Esophagus squamous epithelium (tissue), 5 donors: ENCODE measurements at regions not wholly inside any gene's neighbourhood (a gene's known extent, or its start where the extent isn't known, plus 50 kb on each side); places are given as distances from the start of the nearest gene placed in this dataset.

ENCODE experiments used
- DNase-seq: peaks from one replicate; lab custom pipeline; 2025; lab: John Stamatoyannopoulos, UW
- H3K27ac ChIP-seq, 4 donors: fragments of 200-600 bp; sonication (generic); one replicate each; pipeline ENCODE4 v1.5.1; 2016 to 2019; ENCODE audit warnings: mild to moderate bottlenecking in 1 of 4
- H3K27me3 ChIP-seq, 4 donors: fragments of 200-600 bp; sonication (generic); 1 replicate in 3 of 4; 2 replicates in 1 of 4; pipeline versions ENCODE4 v1.5.1 to v1.6.0; 2017 to 2021; ENCODE audit warnings: antibody characterized with exemption in 1 of 4
- H3K36me3 ChIP-seq, 3 donors: fragments of 200-600 bp; sonication (generic); one replicate each; pipeline ENCODE4 v1.5.1; 2016 to 2019
- H3K4me1 ChIP-seq, 3 donors: fragments of 200-600 bp; sonication (generic); one replicate each; pipeline ENCODE4 v1.5.1; 2017 to 2019
- H3K4me3 ChIP-seq, 4 donors: fragments of 200-600 bp; sonication (generic); 1 replicate in 3 of 4; 2 replicates in 1 of 4; pipeline ENCODE4 v1.5.1; 2016 to 2019; ENCODE audit warnings: mild to moderate bottlenecking in 2 of 4, moderate library complexity in 1 of 4
- H3K9me3 ChIP-seq, 3 donors: fragments of 200-600 bp; sonication (generic); one replicate each; pipeline ENCODE4 v1.5.1; 2016 to 2019
- CTCF ChIP-seq, 6 experiments: fragments of 450-650 bp in 4 of 6; fragments of 200-600 bp in 2 of 6; sonication (generic) in 2 of 6; IDR thresholded peaks; one replicate each; pipeline ENCODE4 v1.5.1; 2016 to 2019; ENCODE audit warnings: antibody characterized with exemption in 6 of 6, mild to moderate bottlenecking in 4 of 6, moderate library complexity in 4 of 6
- POLR2A ChIP-seq, 4 donors: fragments of 450-650 bp; IDR thresholded peaks; one replicate each; pipeline ENCODE4 v1.6.1; 2017; ENCODE audit warnings: antibody characterized with exemption in 4 of 4, mild to moderate bottlenecking in 4 of 4, moderate library complexity in 3 of 4
- WGBS, 2 donors: methylation state at CpG; one replicate each; pipeline ENCODE4 v1.1.5; 2018; 5-methylcytosine and 5-hydroxymethylcytosine counted together
- intact Hi-C: fragments of 100-400 bp; cut with DNase I; formaldehyde crosslinking; loops from one replicate; pipeline ENCODE4 v1.15.0; 2022
- donor health status: DM: yes; HTN: yes; CAD: no.

DNA sequence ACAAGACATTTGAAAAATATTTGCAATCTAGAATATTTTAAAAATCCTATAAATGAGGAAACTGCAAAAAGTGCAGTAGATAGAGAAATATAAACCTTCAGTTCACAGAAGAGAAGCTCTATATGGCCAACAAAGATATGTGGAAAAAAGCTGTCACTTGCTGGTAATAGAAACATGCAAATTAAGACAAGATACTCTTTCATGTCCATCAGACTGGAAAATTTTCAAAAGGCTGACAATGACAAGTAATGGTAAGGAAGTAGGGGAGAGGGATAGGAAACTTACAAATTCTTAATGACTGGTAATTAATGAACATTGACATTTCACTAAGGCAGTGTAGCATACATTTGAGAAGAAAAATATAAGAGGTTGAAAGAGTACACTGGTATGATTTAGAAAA, 147.9 kb downstream of the MRPL39 start:
- no peak for DNase-seq
- TF ChIP-seq CTCF (IDR thresholded peaks at IDR 0.05) (no peak), POLR2A (IDR thresholded peaks at IDR 0.05) (no peak)
- H3K36me3 ChIP-seq: no peaks in the 10 kb centered on the region
- H3K27me3 ChIP-seq: no peaks in the 10 kb centered on the region
- peaks cover 0 to 11% (median 0%) of the 10 kb centered on the region in 3 donors for H3K4me1 ChIP-seq
- intact Hi-C loops: no loop called here
- no peaks in the 10 kb centered on the region for H3K9me3 ChIP-seq
- H3K27ac ChIP-seq: no peak overlapping the region
- no peak overlapping the region for H3K4me3 ChIP-seq

GRCh38 chr21:25458484-25458883, 148.8 kb downstream of the MRPL39 start:
- WGBS, 2 donors: 67 to 69% methylated on average over 1 of the region's 1 CpG
- intact Hi-C loops: no loop called here
- peaks cover 0 to 11% (median 0%) of the 10 kb centered on the region in 3 donors for H3K4me1 ChIP-seq
- no peak overlapping the region for H3K27ac ChIP-seq
- H3K36me3 ChIP-seq: no peaks in the 10 kb centered on the region
- no peak for TF ChIP-seq POLR2A (IDR thresholded peaks at IDR 0.05)
- TF ChIP-seq CTCF (IDR thresholded peaks at IDR 0.05): no peak
- H3K27me3 ChIP-seq: no peaks in the 10 kb centered on the region
- no peak overlapping the region for H3K4me3 ChIP-seq
- no peak for DNase-seq
- H3K9me3 ChIP-seq: no peaks in the 10 kb centered on the region

- 80 to 81% methylated on average over 5 of the region's 5 CpGs for WGBS, 2 donors
- H3K4me1 ChIP-seq: peaks cover 0 to 11% (median 0%) of the 10 kb centered on the region in 3 donors
- no peak overlapping the region for H3K4me3 ChIP-seq
- H3K27me3 ChIP-seq: no peaks in the 10 kb centered on the region
- H3K36me3 ChIP-seq: no peaks in the 10 kb centered on the region
- no peak for TF ChIP-seq POLR2A (IDR thresholded peaks at IDR 0.05)
- TF ChIP-seq CTCF (IDR thresholded peaks at IDR 0.05): no peak
- H3K9me3 ChIP-seq: no peaks in the 10 kb centered on the region
- no peak overlapping the region for H3K27ac ChIP-seq
- DNase-seq: no peak
- intact Hi-C loops: no loop called here
These were observed 149.3 kb downstream of the MRPL39 start for GRCh38 chr21:25457946-25458345.

- Histone ChIP-seq H3K4me3 (peak overlapping the region in 1 of 4 donors; percentile 34), H3K4me1 (peaks cover 0 to 11% (median 0%) of the 10 kb centered on the region in 3 donors), H3K36me3 (no peaks in the 10 kb centered on the region), H3K9me3 (no peaks in the 10 kb centered on the region), H3K27me3 (no peaks in the 10 kb centered on the region), H3K27ac (no peak overlapping the region)
- 0% methylated on average over 1 of the region's 1 CpG for WGBS, 2 donors
- TF ChIP-seq POLR2A (IDR thresholded peaks at IDR 0.05) (no peak), CTCF (IDR thresholded peaks at IDR 0.05) (no peak)
- no peak for DNase-seq
- intact Hi-C loops: no loop called here
These were observed 149.9 kb downstream of the MRPL39 start for GRCh38 chr21:25457411-25457810.

DNA sequence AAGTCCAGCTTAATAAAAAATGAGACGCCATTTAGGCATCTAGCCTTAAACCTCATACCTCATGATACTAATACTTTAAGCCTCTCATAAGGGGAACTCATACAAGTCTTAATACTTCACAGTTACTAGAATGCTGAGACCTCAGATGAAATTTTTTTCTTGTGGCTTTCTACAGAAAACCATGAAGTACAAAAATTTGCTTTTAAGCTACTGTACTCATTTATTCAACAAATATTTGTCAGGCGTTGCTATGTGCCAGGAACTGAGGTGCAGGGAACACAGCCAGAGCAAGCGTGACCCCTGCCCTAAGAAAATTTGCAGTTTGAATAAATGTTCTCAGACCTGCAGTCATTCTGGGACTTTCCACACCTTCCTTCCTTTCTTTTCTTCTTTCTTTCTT, 150.6 kb downstream of the MRPL39 start:
- no peaks in the 10 kb centered on the region for H3K9me3 ChIP-seq
- peaks cover 0 to 11% (median 0%) of the 10 kb centered on the region in 3 donors for H3K4me1 ChIP-seq
- intact Hi-C loops: no loop called here
- TF ChIP-seq CTCF (IDR thresholded peaks at IDR 0.05): no peak
- no peak for TF ChIP-seq POLR2A (IDR thresholded peaks at IDR 0.05)
- H3K4me3 ChIP-seq: peak overlapping the region in 1 of 4 donors; percentile 34
- no peak overlapping the region for H3K27ac ChIP-seq
- no peak for DNase-seq
- H3K36me3 ChIP-seq: no peaks in the 10 kb centered on the region
- H3K27me3 ChIP-seq: no peaks in the 10 kb centered on the region
- 35 to 44% methylated on average over 3 of the region's 3 CpGs for WGBS, 2 donors
